NCI-H82 (cell line): ENCODE measurements at regions not wholly inside any gene's neighbourhood (a gene's known extent, or its start where the extent isn't known, plus 50 kb on each side); places are given as distances from the start of the nearest gene placed in this dataset.
A peak's percentile ranks its signal among the peaks of the same experiment; 100 is the strongest.

Source experiments
- DNase-seq: peaks from one replicate; lab custom pipeline; 2025; lab: John Stamatoyannopoulos, UW

DNA sequence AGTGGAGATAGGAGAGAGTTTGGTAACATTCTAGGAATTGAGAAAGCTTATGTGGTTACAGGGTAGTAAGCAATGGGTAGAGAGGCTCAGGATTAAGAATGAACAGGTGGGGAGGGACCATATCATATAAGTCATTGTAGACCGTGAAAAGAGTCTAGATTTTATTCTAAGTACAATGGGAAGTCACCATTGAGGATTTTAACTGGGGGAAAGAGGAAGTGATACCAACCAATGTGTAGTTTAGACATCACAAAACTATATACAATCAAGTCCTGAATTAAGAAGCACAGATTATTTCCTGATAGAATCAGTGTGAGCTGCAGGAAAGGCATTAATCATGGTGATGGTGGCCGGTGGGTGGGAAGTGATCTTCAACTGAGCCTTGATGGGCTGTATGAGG lies 178.3 kb upstream of the ZIC3 start:
- DNase-seq = no peak

DNA sequence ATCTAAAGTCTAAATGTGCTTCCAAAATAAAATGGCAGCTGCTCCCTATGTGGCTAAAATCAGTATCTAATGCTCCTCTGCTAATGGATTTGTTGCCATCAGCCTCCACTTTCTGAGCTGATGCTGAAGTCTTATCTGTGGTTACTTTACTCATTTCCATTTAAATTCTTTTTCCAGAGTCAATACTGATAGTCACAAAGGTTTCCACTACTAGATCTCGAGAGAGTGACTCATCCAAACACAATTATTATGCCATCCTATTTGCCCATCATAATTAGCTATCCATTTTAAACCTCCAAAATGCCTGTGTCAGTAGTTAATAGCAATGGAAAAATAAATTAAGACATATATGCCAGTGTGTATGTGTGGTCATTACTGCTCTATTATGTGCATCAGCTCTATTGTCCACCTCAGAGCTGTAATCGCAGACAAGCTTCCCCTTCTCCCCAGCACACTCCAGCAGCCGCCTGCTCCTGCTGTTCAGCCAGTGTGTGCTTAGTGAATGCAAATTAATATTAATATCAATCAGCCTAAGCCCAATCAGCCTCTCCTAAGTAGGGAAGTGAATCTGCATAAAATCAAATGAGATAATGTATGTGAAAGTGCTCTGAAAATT lies 199.8 kb upstream of the ZIC3 start:
- DNase-seq = no peak

GRCh38 chrX:137363559-137363958 lies 202.4 kb upstream of the ZIC3 start:
- DNase-seq = no peak

DNA sequence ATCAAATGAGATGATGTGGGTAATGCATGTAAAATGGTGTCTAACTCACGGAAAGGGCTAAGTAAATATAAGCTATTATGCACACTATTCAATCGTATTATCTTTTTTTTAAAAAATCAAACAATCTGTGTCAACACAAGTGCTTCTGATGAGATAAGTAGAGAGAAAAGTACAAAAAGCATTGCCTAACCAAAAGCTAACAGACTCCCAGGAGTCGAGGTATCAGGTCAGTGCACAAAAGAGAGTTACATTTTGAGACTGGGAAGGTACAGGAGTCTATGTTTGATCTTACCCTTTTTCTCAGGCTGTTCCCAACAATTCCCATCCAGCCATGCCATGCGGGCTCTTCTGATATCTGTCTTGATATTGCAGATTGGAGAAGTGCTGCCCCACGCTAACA lies 203.3 kb upstream of the ZIC3 start:
- DNase-seq = no peak

DNA sequence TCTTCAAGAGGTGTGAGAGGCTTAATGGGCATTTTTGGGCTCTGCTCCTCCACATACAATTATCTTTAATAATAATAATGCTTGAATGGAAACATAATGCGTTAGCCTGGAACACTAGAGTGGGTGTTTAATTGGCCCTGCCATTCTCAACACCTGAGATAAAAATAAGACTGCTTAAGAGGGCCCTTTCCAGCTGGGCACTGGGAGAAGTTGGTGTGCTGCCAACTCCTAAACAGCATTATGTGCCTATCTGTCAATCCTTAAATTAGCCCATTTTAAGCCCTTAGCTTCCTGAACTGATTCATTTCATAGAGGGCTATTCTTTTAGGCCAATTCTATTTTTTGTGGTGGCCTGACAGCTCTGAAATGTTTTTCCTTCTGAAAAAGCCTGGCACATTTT lies 211.1 kb upstream of the ZIC3 start:
- peak; percentile 15 for DNase-seq

GRCh38 chrX:137353404-137353803 lies 212.5 kb upstream of the ZIC3 start:
- DNase-seq = no peak

DNA sequence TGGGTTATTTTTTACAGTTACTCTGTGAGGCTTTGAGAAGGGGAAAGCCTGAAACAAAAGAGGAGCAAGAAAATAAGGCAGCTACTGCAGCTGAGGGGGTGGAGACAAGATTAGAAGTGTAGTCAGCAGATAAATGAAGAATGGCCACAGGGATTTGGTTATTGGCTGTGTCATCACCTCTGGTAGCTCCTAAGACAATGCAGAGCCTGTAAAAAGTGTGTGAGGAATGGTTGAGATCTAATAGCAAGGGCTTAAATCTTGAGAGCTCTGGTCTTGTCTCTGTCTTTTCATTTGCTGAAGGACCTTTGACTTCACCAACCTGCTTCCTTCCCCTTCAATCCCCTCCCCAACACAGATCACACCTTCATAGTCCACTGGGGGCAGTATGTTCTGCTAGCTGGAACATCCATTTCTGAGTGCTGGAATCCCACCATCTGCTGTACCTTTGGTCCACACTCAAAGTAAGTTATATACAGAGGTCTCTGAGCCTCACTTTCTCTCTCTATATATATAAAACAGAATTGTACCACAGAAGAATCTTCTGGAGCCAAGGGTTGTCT lies 213.7 kb upstream of the ZIC3 start:
- DNase-seq = peak; percentile 18

- no peak for DNase-seq
These were observed 223.0 kb upstream of the ZIC3 start for GRCh38 chrX:137342969-137343368.

DNA sequence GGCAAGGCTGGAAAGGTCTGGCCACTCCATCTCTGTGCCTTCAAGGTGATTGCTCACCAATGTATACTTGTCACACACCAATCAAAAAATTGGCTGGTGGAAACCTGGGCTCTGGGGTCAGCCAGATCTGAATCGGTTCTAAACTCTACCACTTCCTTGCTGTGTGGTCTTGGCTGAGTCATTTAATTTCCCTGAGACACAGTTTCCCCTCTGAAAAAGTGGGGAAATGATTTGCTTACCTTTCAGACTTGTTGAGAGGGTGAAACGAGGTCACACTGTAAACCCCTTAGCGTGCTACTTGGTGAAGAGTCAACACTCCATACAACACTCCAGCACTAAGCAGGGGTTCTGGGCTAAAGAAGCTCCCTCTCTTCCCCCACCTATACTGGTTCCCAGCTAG lies 252.3 kb upstream of the ZIC3 start:
- no peak for DNase-seq

GRCh38 chrX:137305404-137305803 lies 260.5 kb upstream of the ZIC3 start:
- no peak for DNase-seq

DNA sequence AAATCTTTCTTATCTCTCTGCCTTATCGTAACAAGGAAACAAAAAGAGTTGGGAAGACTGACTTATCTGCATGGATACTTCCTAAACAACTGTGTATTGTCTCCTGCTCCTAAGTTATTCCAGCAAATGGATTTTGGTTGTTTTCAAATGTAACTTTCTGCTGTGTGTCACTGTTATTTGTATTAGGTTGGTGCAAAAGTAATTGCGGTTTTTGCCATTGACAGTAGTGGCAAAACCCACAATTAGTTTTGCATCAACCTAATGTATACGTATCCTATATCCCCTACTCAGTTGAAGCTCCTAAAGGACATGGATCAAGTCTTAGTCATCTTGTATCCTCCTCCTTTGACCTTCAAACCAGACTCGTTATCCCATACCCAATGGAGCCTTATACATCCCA lies 263.4 kb upstream of the GPR101 start:
- DNase-seq = no peak

GRCh38 chrX:137290011-137290410 lies 256.2 kb upstream of the GPR101 start:
- no peak for DNase-seq

DNA sequence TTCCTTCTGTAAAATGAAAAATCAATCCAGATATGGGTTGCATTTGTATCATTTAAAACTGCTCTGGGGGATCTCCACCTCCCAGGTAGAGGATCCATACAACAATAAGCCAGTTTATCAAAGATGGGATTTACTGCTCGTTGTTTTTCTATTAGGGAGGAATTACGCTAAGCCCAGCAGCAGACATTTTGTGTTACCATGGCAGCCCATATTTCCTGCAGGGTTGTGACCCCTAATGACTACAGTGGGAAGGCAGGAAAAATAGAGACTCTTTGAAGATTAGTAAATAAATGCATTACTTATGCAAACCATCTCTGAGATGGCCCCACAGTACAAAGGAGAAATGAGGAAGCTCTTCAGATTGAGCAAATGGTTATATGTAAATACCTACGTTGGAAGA lies 253.4 kb upstream of the GPR101 start:
- no peak for DNase-seq

DNA sequence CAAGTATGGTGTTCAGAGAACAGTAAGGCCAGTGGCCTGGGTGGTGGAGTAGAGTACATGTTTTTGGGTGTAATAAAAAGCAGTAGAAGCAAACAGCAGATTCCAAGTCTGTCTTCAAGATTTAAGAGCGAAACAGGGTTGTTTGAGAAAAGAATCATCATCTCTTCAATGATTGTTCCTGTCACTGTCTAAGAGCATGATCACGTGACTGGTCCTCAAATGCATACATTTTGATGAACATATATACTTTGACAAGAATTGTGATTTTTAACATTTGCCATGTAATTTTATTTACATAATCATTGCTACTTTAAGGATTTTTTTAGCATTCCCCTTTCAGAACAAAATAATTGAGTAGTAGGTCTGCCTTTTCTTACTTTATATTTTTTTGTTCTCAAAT lies 252.6 kb upstream of the GPR101 start:
- no peak for DNase-seq

GRCh38 chrX:137278825-137279224 lies 245.0 kb upstream of the GPR101 start:
- DNase-seq = no peak

GRCh38 chrX:137263374-137263773 lies 229.6 kb upstream of the GPR101 start:
- no peak for DNase-seq

DNA sequence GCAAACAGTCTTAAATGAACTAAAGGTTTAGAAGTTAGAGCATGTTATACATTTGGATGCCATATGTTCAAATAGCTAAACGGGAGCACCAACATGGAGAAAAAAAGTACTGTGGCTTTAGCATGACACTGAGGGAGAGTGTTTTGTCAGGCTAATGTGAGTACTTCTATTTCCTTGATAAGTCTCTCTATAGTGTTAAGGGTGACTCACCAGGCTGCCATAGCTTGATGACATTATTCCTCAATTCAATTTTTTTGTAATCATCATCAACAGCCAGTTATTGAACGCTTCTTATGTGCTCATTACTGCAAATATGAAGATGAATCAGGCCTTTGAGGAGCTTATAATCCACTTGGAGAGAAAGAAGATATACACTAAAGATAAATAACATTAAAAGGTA lies 211.4 kb upstream of the GPR101 start:
- no peak for DNase-seq

GRCh38 chrX:137236837-137237236 lies 203.0 kb upstream of the GPR101 start:
- DNase-seq = no peak

GRCh38 chrX:137234651-137235402 lies 201.0 kb upstream of the GPR101 start:
- no peak for DNase-seq

GRCh38 chrX:137233478-137233877 lies 199.7 kb upstream of the GPR101 start:
- DNase-seq = no peak

- no peak for DNase-seq
These were observed 193.4 kb upstream of the GPR101 start for GRCh38 chrX:137227151-137227550.

DNA sequence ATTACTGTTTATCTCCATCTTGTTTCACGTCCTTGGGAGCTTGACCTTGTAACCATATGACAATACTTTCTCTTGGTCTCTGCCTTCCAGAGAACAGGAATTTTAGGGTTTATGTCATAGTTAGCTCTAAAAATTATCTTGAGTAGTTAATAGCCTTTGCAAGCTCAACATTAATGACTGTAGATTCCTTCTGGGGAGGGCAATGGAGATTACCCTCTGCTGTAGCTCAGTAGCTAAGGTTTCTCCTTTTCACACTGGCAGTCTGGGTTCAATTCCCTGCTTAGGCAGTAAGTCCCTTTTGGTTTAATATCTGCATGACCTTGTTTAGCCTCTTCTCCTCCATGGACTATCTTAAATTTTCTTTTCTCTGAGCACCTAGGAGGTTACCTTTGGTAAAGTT lies 181.7 kb upstream of the GPR101 start:
- DNase-seq = no peak

- no peak for DNase-seq
These were observed 178.4 kb upstream of the GPR101 start for GRCh38 chrX:137212078-137212632.
